ENCODE measurements at regions not wholly inside any gene's neighbourhood (a gene's known extent, or its start where the extent isn't known, plus 50 kb on each side); places are given as distances from the start of the nearest gene placed in this dataset.

DNA sequence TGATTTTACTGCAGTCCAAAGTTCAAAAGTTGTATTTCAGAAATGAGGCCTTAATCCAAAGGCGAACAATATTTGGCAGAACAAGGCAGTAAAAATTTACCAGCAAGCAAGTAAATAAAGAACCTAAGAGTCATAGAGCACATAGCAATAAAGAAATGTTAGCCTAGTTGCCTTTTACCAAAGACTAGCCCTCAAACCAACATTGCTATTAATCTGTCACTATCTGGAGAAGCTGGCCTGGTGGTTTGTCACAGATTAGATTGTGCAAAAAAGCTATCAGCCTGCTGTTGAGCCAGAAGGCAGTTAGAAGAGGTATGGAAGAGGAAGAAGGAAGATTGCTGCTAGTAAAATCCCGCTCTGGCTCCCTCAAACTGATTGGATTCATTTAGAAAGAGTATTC, 304.7 kb upstream of the KLF4 start:
- peaks cover 6% of the 10 kb centered on the region for H3K9me3 Mint-ChIP-seq (ENCODE audit: unreplicated experiment)
- TF ChIP-seq, protein P1, sequence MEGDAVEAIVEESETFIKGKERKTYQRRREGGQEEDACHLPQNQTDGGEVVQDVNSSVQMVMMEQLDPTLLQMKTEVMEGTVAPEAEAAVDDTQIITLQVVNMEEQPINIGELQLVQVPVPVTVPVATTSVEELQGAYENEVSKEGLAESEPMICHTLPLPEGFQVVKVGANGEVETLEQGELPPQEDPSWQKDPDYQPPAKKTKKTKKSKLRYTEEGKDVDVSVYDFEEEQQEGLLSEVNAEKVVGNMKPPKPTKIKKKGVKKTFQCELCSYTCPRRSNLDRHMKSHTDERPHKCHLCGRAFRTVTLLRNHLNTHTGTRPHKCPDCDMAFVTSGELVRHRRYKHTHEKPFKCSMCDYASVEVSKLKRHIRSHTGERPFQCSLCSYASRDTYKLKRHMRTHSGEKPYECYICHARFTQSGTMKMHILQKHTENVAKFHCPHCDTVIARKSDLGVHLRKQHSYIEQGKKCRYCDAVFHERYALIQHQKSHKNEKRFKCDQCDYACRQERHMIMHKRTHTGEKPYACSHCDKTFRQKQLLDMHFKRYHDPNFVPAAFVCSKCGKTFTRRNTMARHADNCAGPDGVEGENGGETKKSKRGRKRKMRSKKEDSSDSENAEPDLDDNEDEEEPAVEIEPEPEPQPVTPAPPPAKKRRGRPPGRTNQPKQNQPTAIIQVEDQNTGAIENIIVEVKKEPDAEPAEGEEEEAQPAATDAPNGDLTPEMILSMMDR (IDR thresholded peaks at IDR 0.05): no peak
- no peaks in the 10 kb centered on the region for H3K36me3 Mint-ChIP-seq (ENCODE audit: unreplicated experiment)
- no peak overlapping the region for H3K4me3 Mint-ChIP-seq (ENCODE audit: unreplicated experiment)
- H3K27ac Mint-ChIP-seq (ENCODE audit: unreplicated experiment): no peak overlapping the region
- DNase-seq (ENCODE audit: extremely low spot score, unreplicated experiment): no peak
- no peaks in the 10 kb centered on the region for H3K4me1 Mint-ChIP-seq (ENCODE audit: unreplicated experiment)
- peaks cover 14% of the 10 kb centered on the region for H3K27me3 Mint-ChIP-seq (ENCODE audit: unreplicated experiment)

DNA sequence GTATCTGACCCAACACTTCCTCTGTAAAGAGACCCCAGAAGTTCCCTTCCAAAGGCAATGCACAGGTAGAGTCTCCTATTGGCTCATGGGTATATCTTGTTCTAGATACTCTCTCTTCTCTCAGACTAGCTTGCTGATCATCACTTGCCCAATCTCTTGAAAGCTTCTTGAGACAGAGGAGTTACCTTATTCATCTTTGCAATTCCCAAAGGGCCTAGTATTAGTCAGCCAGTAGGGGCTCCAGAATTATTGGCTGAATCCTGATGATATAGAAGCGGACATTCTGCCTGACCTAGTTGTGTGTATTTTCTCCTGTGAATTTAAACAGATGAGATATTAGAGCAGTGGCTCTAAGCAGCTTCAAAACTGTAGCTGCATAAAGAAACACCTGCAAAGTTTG, 304.0 kb upstream of the KLF4 start:
- H3K27me3 Mint-ChIP-seq (ENCODE audit: unreplicated experiment): peaks cover 17% of the 10 kb centered on the region

DNA sequence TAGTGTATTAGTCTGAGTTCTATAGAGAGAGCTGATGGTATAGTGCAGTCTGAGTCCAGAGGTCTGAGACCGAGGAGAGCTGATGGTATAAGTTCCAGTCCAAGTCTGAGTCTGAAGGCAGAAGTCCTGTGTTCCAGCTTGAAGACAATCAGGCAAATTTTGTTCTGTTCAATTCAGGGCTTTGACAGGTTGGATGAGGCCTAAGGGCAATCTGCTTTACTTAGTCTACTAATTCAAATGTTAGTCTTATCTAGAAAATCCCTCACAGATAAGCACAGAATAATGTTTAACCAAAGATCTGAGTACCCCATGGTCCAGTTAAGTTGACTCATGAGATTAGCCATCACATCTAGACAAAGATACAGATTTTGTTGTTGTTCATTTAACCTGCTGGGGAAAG, 303.0 kb upstream of the KLF4 start:
- Mint-ChIP-seq H3K4me3 (ENCODE audit: unreplicated experiment) (no peak overlapping the region), H3K36me3 (ENCODE audit: unreplicated experiment) (no peaks in the 10 kb centered on the region), H3K4me1 (ENCODE audit: unreplicated experiment) (no peaks in the 10 kb centered on the region), H3K9me3 (ENCODE audit: unreplicated experiment) (no peaks in the 10 kb centered on the region), H3K27me3 (ENCODE audit: unreplicated experiment) (peaks cover 13% of the 10 kb centered on the region), H3K27ac (ENCODE audit: unreplicated experiment) (no peak overlapping the region)
- DNase-seq (ENCODE audit: extremely low spot score, unreplicated experiment): no peak
- TF ChIP-seq, protein P1 (IDR thresholded peaks at IDR 0.05): no peak

More for the DNA sequence above, 304.0 kb upstream of the KLF4 start:
- Mint-ChIP-seq H3K9me3 (ENCODE audit: unreplicated experiment) (peaks cover 6% of the 10 kb centered on the region), H3K36me3 (ENCODE audit: unreplicated experiment) (no peaks in the 10 kb centered on the region), H3K4me3 (ENCODE audit: unreplicated experiment) (no peak overlapping the region), H3K27ac (ENCODE audit: unreplicated experiment) (no peak overlapping the region), H3K4me1 (ENCODE audit: unreplicated experiment) (no peaks in the 10 kb centered on the region)
- TF ChIP-seq, protein P1 (IDR thresholded peaks at IDR 0.05): no peak
- no peak for DNase-seq (ENCODE audit: extremely low spot score, unreplicated experiment)

DNA sequence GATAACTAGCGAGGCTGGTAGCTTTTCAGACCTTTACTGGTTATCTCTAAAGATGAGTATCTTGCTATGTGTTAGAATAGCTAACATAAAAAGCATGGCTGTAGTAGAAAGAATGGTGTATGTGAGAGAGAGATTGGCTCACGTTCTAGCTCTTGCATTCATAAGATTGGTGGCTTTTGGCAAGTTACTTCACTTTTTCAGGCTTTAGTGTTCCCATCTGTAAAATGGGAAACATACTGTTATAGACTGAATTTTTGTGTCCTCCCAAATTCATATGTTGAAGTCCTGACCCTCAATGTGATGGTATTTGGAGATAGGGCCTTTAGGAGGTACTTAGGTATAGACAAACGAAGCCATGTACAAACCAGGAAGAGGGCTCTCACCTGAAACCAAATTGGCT, 302.4 kb upstream of the KLF4 start:
- H3K27ac Mint-ChIP-seq (ENCODE audit: unreplicated experiment): no peak overlapping the region
- TF ChIP-seq, protein P1 (IDR thresholded peaks at IDR 0.05): no peak
- peaks cover 13% of the 10 kb centered on the region for H3K27me3 Mint-ChIP-seq (ENCODE audit: unreplicated experiment)
- DNase-seq (ENCODE audit: extremely low spot score, unreplicated experiment): no peak
- H3K36me3 Mint-ChIP-seq (ENCODE audit: unreplicated experiment): no peaks in the 10 kb centered on the region
- no peaks in the 10 kb centered on the region for H3K9me3 Mint-ChIP-seq (ENCODE audit: unreplicated experiment)
- no peaks in the 10 kb centered on the region for H3K4me1 Mint-ChIP-seq (ENCODE audit: unreplicated experiment)
- H3K4me3 Mint-ChIP-seq (ENCODE audit: unreplicated experiment): no peak overlapping the region

DNA sequence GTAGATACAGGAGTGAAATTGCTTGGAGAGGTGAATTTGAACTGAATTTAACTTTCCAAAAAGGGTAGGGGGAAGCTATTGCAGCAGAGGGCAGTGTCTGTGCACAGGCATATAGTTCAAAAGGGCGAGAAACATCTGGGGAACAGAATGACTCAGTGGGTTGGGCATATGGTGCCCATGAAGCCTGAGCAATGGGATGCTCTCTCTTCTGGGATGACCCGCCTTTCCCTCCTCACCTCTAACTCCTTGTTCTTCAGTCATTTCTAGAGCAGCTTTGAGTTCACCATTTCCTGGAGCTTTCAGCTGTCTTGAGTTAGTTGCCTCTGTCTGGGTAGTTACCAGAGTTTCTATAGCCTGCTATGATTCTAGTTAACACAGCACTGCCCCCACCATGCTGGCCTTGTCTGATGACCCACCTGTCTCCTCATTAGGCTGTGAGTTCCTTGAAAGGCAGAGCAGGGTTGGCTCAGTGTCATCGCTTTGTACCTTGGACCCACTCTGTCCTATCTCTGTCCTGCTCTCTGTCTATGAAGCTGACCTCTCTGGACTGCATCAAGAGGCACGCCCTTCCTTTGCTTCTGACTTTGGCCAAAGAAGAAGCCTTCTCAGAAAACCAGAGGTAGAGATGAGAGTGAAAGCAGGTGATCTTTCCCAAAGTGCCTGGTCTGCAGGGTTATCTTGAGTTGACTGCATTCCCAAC, 299.6 kb upstream of the KLF4 start:
- Mint-ChIP-seq H3K27ac (ENCODE audit: unreplicated experiment) (no peak overlapping the region), H3K27me3 (ENCODE audit: unreplicated experiment) (peaks cover 13% of the 10 kb centered on the region), H3K9me3 (ENCODE audit: unreplicated experiment) (no peaks in the 10 kb centered on the region), H3K4me3 (ENCODE audit: unreplicated experiment) (no peak overlapping the region), H3K36me3 (ENCODE audit: unreplicated experiment) (no peaks in the 10 kb centered on the region), H3K4me1 (ENCODE audit: unreplicated experiment) (peaks cover 7% of the 10 kb centered on the region)
- DNase-seq (ENCODE audit: extremely low spot score, unreplicated experiment): no peak
- TF ChIP-seq, protein P1 (IDR thresholded peaks at IDR 0.05): no peak

Data from osteocyte (in vitro differentiated cells).